ENCODE measurements at regions not wholly inside any gene's neighbourhood (a gene's known extent, or its start where the extent isn't known, plus 50 kb on each side); places are given as distances from the start of the nearest gene placed in this dataset.

GRCh38 chr18:47333926-47334635 is 82.6 kb upstream of the SKOR2 start:
- intact Hi-C loops (cut with micrococcal nuclease), result no loop called here
- no peak overlapping the region for H3K27ac Mint-ChIP-seq

DNA sequence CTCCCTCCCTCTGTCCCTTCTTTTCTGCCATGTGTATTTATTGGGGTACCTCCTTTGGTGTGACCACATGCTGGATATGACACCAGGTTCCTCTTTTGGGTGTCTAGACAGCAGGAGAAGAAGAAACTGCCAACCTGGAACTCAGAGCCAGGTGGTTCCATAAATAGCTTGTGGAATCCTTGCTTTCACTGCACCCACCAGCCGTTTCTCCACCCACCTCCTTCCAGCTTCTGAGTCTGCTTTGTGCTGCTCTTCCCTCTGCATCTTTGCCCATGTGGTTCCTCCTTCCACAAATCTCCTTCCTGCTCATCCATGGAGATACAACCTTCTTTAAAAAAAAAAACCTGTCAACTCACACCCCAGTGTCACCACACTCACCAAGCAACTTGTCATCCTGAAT is 80.2 kb upstream of the SKOR2 start:
- Mint-ChIP-seq H3K36me3 (no peaks in the 10 kb centered on the region), H3K27me3 (ENCODE audit: low read depth in 3 of 3) (peaks cover 0 to 6% (median 0%) of the 10 kb centered on the region in 3 donors), H3K4me1 (no peaks in the 10 kb centered on the region), H3K4me3 (no peak overlapping the region), H3K9me3 (peaks cover 0 to 3% (median 0%) of the 10 kb centered on the region in 7 donors), H3K27ac (no peak overlapping the region)
- no peak overlapping the region for H3K9ac ChIP-seq (ENCODE audit: insufficient read depth, low read length, poor library complexity, severe bottlenecking)
- H3K9me3 ChIP-seq (replicated peaks in 1 of 2; ENCODE audit: control insufficient read depth in 1 of 2, insufficient read depth in 1 of 2, low read length in 2 of 2), result no peaks in the 10 kb centered on the region
- TF ChIP-seq CTCF (IDR thresholded peaks at IDR 0.05), result no peak
- H2AFZ ChIP-seq (ENCODE audit: insufficient read depth, low read depth, low read length, poor library complexity, severe bottlenecking), result no peak overlapping the region
- DNase-seq, result no peak
- H3K79me2 ChIP-seq (ENCODE audit: insufficient read depth, low read length), result no peaks in the 10 kb centered on the region
- no peak overlapping the region for H3K4me3 ChIP-seq (replicated peaks in 1 of 3; ENCODE audit: low read depth in 2 of 3, low read length in 3 of 3)
- no peaks in the 10 kb centered on the region for H3K27me3 ChIP-seq (ENCODE audit: control insufficient read depth in 2 of 2, insufficient read depth in 2 of 2, low read length in 2 of 2)
- H4K20me1 ChIP-seq (ENCODE audit: insufficient read depth, low read length), result no peaks in the 10 kb centered on the region
- H3K4me1 ChIP-seq (ENCODE audit: control insufficient read depth in 1 of 2, insufficient read depth in 2 of 2, low read length in 2 of 2), result no peaks in the 10 kb centered on the region
- WGBS (ENCODE audit: insufficient coverage), result 55% methylated on average over 1 of the region's 1 CpG
- no peak overlapping the region for H3K4me2 ChIP-seq (replicated peaks; ENCODE audit: extremely low read depth, low read length, poor library complexity, severe bottlenecking)
- intact Hi-C loops (cut with micrococcal nuclease), result no loop called here
- H3K36me3 ChIP-seq (replicated peaks in 1 of 2; ENCODE audit: control insufficient read depth in 1 of 2, insufficient read depth in 2 of 2, low read length in 2 of 2), result no peaks in the 10 kb centered on the region
- no peak overlapping the region for H3K27ac ChIP-seq (ENCODE audit: low read depth in 1 of 2, low read length in 2 of 2)

More at GRCh38 chr18:47333926-47334635, 82.6 kb upstream of the SKOR2 start:
- no peaks in the 10 kb centered on the region for H3K36me3 ChIP-seq (replicated peaks in 1 of 2; ENCODE audit: control insufficient read depth in 1 of 2, insufficient read depth in 2 of 2, low read length in 2 of 2)
- Mint-ChIP-seq H3K4me3 (no peak overlapping the region), H3K4me1 (no peaks in the 10 kb centered on the region), H3K9me3 (peaks cover 0 to 4% (median 0%) of the 10 kb centered on the region in 7 donors), H3K27me3 (ENCODE audit: low read depth in 3 of 3) (peaks cover 0 to 4% (median 0%) of the 10 kb centered on the region in 3 donors), H3K36me3 (no peaks in the 10 kb centered on the region)
- no peaks in the 10 kb centered on the region for H3K27me3 ChIP-seq (ENCODE audit: control insufficient read depth in 2 of 2, insufficient read depth in 2 of 2, low read length in 2 of 2)
- H2AFZ ChIP-seq (ENCODE audit: insufficient read depth, low read depth, low read length, poor library complexity, severe bottlenecking), result no peak overlapping the region
- H3K9me3 ChIP-seq (replicated peaks in 1 of 2; ENCODE audit: control insufficient read depth in 1 of 2, insufficient read depth in 1 of 2, low read length in 2 of 2), result no peaks in the 10 kb centered on the region
- H3K4me2 ChIP-seq (replicated peaks; ENCODE audit: extremely low read depth, low read length, poor library complexity, severe bottlenecking), result no peak overlapping the region
- TF ChIP-seq CTCF (IDR thresholded peaks at IDR 0.05), result no peak
- H3K4me1 ChIP-seq (ENCODE audit: control insufficient read depth in 1 of 2, insufficient read depth in 2 of 2, low read length in 2 of 2), result no peaks in the 10 kb centered on the region
- H3K9ac ChIP-seq (ENCODE audit: insufficient read depth, low read length, poor library complexity, severe bottlenecking), result no peak overlapping the region
- DNase-seq, result no peak
- H3K79me2 ChIP-seq (ENCODE audit: insufficient read depth, low read length), result no peaks in the 10 kb centered on the region
- H3K27ac ChIP-seq (ENCODE audit: low read depth in 1 of 2, low read length in 2 of 2), result no peak overlapping the region
- no peak overlapping the region for H3K4me3 ChIP-seq (replicated peaks in 1 of 3; ENCODE audit: low read depth in 2 of 3, low read length in 3 of 3)
- no peaks in the 10 kb centered on the region for H4K20me1 ChIP-seq (ENCODE audit: insufficient read depth, low read length)
- 67% methylated on average over 4 of the region's 12 CpGs for WGBS (ENCODE audit: insufficient coverage)
